Kidney (tissue), 13 donors: ENCODE measurements at regions not wholly inside any gene's neighbourhood (a gene's known extent, or its start where the extent isn't known, plus 50 kb on each side); places are given as distances from the start of the nearest gene placed in this dataset.

Experiments used
- DNase-seq, 5 donors: peaks; one replicate each; pipeline ENCODE4 v3.0.0-alpha.2; 2013 to 2020
- FAIRE-seq: peaks from 2 replicates; lab custom pipeline; 2012; peaks lifted over from hg19 to GRCh38; lab: Jason Lieb, UNC
- H3K27ac ChIP-seq, 2 donors: one replicate each; pipeline ENCODE4 v1.7.0; 2013; ENCODE audit warnings: low read depth in 2 of 2, low read length in 2 of 2, inconsistent platforms in 1 of 2
- H3K27me3 ChIP-seq: one replicate; pipeline ENCODE4 v1.7.1; 2013; ENCODE audit warnings: low read length, inconsistent platforms; ENCODE audit not compliant: control insufficient read depth, insufficient read depth
- H3K36me3 ChIP-seq, 3 donors: one replicate each; pipeline versions ENCODE4 v1.7.0 to v1.7.1; 2013; ENCODE audit warnings: low read length in 3 of 3, control low read depth in 1 of 3, inconsistent platforms in 1 of 3; ENCODE audit not compliant: insufficient read depth in 3 of 3, control insufficient read depth in 2 of 3
- H3K4me1 ChIP-seq, 3 donors: one replicate each; pipeline versions ENCODE4 v1.7.0 to v1.7.1; 2013; ENCODE audit warnings: low read length in 3 of 3, inconsistent platforms in 1 of 3, low read depth in 1 of 3; ENCODE audit not compliant: control insufficient read depth in 2 of 3, insufficient read depth in 2 of 3
- H3K4me3 ChIP-seq, 3 donors: one replicate each; pipeline versions ENCODE4 v1.7.0 to v1.8.1; 2013; ENCODE audit warnings: low read length in 3 of 3, control low read depth in 1 of 3, inconsistent platforms in 1 of 3
- H3K9ac ChIP-seq, 3 donors: one replicate each; pipeline versions ENCODE4 v1.7.0 to v1.7.1; 2013; ENCODE audit warnings: low read length in 3 of 3, control low read depth in 1 of 3, inconsistent platforms in 1 of 3
- H3K9me3 ChIP-seq, 3 donors: one replicate each; pipeline versions ENCODE4 v1.7.0 to v1.7.1; 2013; ENCODE audit warnings: low read length in 3 of 3, control low read depth in 1 of 3, inconsistent platforms in 1 of 3; ENCODE audit not compliant: control insufficient read depth in 2 of 3, insufficient read depth in 1 of 3
- intact Hi-C: fragments of 100-400 bp; cut with DNase I; formaldehyde crosslinking; loops from one replicate; pipeline ENCODE4 v1.11.1; 2022
- TF ChIP-seq, protein P1 (sequence below): IDR thresholded peaks from 3 replicates; pipeline ENCODE4 v1.5.1; 2012; ENCODE audit warnings: mild to moderate bottlenecking, moderate library complexity, borderline replicate concordance; ENCODE audit not compliant: insufficient read depth; ENCODE audit errors: extremely low read depth
- donor health status: control.
- donor health status: control.
- donor health status: control.
- donor health status: control.
- donor health status: control.
- donor health status: DM: yes; HTN: yes; CAD: no.
- donor health status: Normal renal cell carcinoma (clear cell type).

DNA sequence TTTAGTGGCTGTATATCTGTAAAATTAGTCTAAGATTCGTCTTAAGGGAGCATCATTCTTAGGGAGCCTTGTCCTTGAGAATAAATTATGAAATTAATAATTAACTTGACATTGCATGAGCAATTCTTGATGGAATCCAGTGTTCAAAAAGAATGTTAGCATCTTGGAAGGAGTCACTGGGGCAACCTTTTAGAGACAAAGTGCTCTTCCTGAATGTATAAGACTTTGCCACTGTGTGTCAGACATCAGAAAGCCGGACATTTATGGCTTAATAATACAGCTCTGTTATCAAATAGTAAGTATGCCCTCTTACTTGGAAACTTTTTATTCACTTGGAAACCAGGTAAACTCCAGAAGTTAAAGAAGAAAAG lies 83.3 kb downstream of the CCER1 start:
- intact Hi-C loops = no loop called here
- no peak for FAIRE-seq

DNA sequence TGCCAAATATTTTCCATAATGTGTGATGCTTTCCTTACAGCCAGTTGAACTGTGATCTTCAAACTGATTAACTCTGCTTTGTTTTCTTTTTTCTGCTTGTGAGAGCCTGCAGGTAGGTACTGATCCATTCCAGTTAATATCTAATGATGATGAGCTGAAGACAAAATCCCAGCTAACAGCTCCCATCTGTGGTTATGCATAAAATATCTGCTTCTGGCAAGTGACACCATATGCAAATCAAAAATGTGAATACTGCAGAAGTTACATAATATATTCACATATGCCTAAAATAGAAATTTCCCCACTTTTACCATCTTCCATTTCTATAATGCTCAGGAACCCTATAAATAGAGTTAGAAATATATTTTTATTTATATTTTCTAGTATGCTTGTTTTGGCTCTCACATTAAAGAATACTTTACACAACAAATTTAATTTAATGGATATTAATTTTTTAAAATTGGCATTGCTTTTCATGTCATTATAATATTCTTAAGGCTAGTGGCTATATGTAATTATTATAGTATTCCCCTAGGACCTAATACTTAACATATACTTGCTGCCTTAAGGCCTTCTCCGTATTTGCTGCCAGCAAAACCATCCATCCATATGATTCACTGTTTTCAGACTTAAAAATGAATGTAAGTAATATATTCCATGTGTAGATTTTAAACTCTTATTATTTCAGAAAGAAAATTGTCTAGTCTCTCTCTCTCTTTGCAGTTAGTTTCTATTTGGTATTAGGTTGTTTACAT lies 83.8 kb downstream of the CCER1 start:
- TF ChIP-seq, protein P1, sequence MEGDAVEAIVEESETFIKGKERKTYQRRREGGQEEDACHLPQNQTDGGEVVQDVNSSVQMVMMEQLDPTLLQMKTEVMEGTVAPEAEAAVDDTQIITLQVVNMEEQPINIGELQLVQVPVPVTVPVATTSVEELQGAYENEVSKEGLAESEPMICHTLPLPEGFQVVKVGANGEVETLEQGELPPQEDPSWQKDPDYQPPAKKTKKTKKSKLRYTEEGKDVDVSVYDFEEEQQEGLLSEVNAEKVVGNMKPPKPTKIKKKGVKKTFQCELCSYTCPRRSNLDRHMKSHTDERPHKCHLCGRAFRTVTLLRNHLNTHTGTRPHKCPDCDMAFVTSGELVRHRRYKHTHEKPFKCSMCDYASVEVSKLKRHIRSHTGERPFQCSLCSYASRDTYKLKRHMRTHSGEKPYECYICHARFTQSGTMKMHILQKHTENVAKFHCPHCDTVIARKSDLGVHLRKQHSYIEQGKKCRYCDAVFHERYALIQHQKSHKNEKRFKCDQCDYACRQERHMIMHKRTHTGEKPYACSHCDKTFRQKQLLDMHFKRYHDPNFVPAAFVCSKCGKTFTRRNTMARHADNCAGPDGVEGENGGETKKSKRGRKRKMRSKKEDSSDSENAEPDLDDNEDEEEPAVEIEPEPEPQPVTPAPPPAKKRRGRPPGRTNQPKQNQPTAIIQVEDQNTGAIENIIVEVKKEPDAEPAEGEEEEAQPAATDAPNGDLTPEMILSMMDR = no peak
- DNase-seq (no peak), FAIRE-seq (no peak)
- Histone ChIP-seq H3K27me3 (no peaks in the 10 kb centered on the region), H3K36me3 (no peaks in the 10 kb centered on the region), H3K27ac (no peak overlapping the region), H3K4me3 (no peak overlapping the region), H3K9me3 (no peaks in the 10 kb centered on the region), H3K9ac (no peak overlapping the region), H3K4me1 (no peaks in the 10 kb centered on the region)
- intact Hi-C loops = no loop called here

More for the DNA sequence above, 83.3 kb downstream of the CCER1 start:
- H3K9me3 ChIP-seq = no peaks in the 10 kb centered on the region
- no peak for DNase-seq
- no peaks in the 10 kb centered on the region for H3K4me1 ChIP-seq
- TF ChIP-seq, protein P1 = no peak
- H3K4me3 ChIP-seq = no peak overlapping the region
- H3K36me3 ChIP-seq = no peaks in the 10 kb centered on the region
- H3K27ac ChIP-seq = no peak overlapping the region
- no peak overlapping the region for H3K9ac ChIP-seq
- H3K27me3 ChIP-seq = no peaks in the 10 kb centered on the region

DNA sequence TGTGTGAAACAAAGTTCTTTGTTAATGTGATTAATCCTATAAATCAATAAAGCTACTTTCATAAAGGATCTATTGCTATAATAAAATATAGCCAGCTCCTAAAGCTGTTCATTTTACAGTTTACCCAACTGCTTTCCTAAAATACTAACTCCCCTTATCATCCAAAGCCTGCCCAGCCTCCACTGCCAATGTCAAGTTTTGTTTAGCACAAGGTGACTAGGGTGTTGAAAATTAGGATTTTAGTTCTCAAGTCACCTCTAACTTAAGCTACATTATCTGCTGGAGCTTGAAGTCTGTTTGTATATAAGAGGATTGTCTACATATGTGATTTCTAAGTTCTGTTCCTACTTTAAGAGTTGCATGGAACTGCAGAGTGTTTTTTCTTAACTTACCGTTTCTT lies 86.3 kb downstream of the CCER1 start:
- no peak overlapping the region for H3K4me3 ChIP-seq
- H3K9me3 ChIP-seq = no peaks in the 10 kb centered on the region
- DNase-seq (no peak), FAIRE-seq (no peak)
- intact Hi-C loops = no loop called here
- H3K27ac ChIP-seq = no peak overlapping the region
- no peaks in the 10 kb centered on the region for H3K36me3 ChIP-seq
- H3K27me3 ChIP-seq = no peaks in the 10 kb centered on the region
- no peaks in the 10 kb centered on the region for H3K4me1 ChIP-seq
- TF ChIP-seq, protein P1 = no peak
- no peak overlapping the region for H3K9ac ChIP-seq
